Stimulated activated effector memory CD8-positive, alpha-beta T cell treated with anti-CD3 and anti-CD28 coated beads, Interleukin-12 subunit alpha, Interleukin-12 subunit beta, amount 100 ng/mL, for 72 hours (primary cell): ENCODE measurements at regions not wholly inside any gene's neighbourhood (a gene's known extent, or its start where the extent isn't known, plus 50 kb on each side); places are given as distances from the start of the nearest gene placed in this dataset.
"Not testable (repeated sequence)": the region's sequence is repeated elsewhere in the genome, so short reads cannot be mapped to it uniquely, and the experiment has no call there.

ENCODE experiments used
- ATAC-seq: fragments of 150-1000 bp; cut with Tn5 transposase; 2 replicates; pipeline ENCODE4 v1.10.0; 2021
- DNase-seq, 2 donors: peaks; one replicate each; pipeline ENCODE4 v3.0.0; 2021 to 2022; ENCODE audit warnings: low spot score in 2 of 2
- H3K27ac Mint-ChIP-seq: one replicate; pipeline ENCODE4 v1.8.0; 2022; ENCODE audit warnings: mild to moderate bottlenecking, mixed read lengths
- H3K36me3 Mint-ChIP-seq: one replicate; pipeline ENCODE4 v1.8.0; 2022; ENCODE audit warnings: mild to moderate bottlenecking, mixed read lengths
- H3K4me1 Mint-ChIP-seq: one replicate; pipeline ENCODE4 v1.8.0; 2022; ENCODE audit warnings: mixed read lengths
- H3K4me3 Mint-ChIP-seq: one replicate; pipeline ENCODE4 v1.8.0; 2022; ENCODE audit warnings: mild to moderate bottlenecking, mixed read lengths
- H3K9me3 Mint-ChIP-seq: one replicate; pipeline ENCODE4 v1.8.0; 2022; ENCODE audit warnings: mixed read lengths

DNA sequence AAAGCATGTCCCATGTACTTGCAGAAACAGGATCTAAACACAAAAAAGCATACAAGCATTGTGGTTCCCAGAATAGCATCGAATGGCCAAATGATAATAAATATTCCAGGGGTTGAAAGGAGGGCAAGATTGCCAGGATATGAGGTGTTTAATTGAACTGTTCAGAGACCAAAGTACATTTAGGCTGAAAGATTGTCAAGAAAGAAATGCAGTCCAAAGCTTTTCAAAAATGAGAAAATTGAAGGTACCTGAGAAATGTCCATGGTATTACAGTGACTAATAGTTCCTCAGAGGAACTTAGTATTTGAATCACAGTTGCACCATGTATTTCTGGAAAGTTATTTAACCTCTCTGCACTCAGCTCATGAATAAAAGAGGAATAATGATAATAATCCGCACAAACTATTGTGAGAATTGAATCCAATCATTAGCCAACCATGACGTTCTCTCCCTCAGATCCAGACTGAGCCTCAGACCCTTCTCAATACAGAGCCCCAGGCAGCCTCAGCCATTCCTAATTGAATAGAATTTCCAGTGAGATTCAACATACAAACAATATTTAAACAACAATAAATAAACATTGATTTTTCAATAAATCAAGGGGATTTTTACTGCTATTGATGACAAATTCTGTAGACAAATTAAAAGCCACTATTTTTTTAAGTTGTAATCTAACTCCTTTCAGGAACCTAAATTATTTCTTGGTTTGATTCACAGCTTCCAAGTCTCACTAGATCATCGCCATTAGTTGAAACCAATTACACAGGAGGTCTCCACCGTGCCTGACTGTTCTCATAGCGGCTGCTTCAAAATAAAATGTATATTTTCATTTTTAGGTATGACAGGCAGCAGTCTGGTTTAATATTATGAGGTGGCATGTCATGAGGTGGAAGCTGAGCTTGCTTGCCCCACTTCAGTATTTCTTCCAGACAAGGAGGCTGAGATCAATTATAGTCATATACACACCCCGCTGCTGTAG lies 144.3 kb upstream of the TENT5A start:
- Mint-ChIP-seq H3K9me3 (no peaks in the 10 kb centered on the region), H3K36me3 (no peaks in the 10 kb centered on the region), H3K27ac (no peak overlapping the region), H3K4me3 (no peak overlapping the region), H3K4me1 (no peaks in the 10 kb centered on the region)
- DNase-seq (no peak), ATAC-seq (no peak)

DNA sequence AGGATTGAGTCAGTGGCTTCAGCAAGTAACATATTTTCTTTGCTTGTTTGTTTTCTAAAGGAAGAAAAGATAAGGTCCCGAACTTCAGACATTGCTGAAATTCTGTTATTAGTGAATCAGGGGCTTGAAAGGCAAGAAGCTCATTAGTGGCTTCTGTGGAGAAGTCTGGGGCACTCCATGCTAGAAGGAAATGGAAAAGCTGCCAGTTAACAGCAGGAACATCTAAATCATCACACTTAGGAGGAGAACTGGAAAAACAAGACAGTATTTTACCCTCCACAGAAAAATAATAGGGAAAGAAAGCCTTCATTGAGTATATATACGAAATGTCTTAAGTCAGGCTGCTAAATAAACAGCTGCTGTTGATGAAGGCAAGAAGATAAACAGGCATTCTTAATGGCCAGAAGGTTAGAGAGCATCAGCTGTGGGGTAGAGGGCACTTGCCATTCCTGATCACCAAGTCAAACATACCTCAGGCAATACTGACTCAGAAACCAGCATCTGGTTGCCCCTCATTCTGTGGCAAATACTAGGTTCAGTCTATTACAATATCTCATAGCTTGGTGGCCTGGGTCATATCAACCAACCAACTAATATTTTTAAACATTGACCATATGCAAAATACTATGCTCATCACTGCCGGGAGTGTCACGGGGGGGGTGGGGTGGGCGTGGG lies 143.2 kb upstream of the TENT5A start:
- DNase-seq: no peak
- Mint-ChIP-seq H3K36me3 (no peaks in the 10 kb centered on the region), H3K4me1 (no peaks in the 10 kb centered on the region), H3K27ac (no peak overlapping the region), H3K4me3 (no peak overlapping the region), H3K9me3 (no peaks in the 10 kb centered on the region)
- no peak for ATAC-seq

DNA sequence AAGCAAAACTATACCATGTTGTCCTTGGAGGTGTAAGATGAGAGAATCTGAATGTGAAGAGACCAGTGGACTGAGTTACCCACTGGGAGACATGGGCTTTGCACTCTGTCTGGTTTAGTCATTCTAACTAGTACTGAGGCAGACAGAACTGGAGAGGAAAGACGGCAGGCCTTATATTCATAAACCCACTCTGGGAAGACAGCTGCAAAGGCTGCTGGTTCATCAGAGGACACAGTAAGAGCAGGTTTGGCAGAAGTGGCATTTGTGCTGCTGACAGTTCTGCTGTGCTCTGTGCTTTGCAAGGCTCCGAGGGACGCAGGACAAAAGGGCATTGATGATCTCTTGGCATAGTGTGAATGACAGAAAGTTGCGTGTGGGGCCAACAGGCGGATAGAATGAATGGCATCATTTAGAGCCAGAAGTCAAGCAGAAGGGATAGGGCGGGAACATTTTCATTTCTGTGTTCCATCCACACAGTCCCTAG lies 142.3 kb upstream of the TENT5A start:
- DNase-seq (no peak), ATAC-seq (no peak)
- no peaks in the 10 kb centered on the region for H3K36me3 Mint-ChIP-seq
- no peak overlapping the region for H3K4me3 Mint-ChIP-seq
- no peaks in the 10 kb centered on the region for H3K4me1 Mint-ChIP-seq
- no peak overlapping the region for H3K27ac Mint-ChIP-seq
- no peaks in the 10 kb centered on the region for H3K9me3 Mint-ChIP-seq

DNA sequence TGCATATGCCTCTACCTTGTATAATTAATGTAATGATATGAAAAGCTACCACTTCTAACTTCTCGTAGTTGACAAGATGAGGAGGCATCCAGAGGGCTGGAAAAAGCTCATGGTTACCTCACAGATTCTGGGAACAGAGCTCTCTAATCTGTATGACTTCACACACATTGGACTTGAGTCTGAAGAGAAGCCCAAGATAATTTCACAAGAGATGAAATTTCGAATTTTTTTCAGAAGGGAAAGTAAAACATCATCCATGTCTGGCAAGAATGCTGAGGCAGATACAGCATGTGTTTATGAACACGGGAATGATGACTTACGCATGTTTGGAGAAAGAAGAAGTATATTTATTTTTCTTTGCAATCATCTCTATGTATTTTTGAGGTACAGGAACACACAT lies 141.8 kb upstream of the TENT5A start:
- H3K4me3 Mint-ChIP-seq: no peak overlapping the region
- H3K9me3 Mint-ChIP-seq: no peaks in the 10 kb centered on the region
- DNase-seq: no peak
- no peaks in the 10 kb centered on the region for H3K4me1 Mint-ChIP-seq
- H3K36me3 Mint-ChIP-seq: no peaks in the 10 kb centered on the region
- ATAC-seq: no peak
- no peak overlapping the region for H3K27ac Mint-ChIP-seq

DNA sequence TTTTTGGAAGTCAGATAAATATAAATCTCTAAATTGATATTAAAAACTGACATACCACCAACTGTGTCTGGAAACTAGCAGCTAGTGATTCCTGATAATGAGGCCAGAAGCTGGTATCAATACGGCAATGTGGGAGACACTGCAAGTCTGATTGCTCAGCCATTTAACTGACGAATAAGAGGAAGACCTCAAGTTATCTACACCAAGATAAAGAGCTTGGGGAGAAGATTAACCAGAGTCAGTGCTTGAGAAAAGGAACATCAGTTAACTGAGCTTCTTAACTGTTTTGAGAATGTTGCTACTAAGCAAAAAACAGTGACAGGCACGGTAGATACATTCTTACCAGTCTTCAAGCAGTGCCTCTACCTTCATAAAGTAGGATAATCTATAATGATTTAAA lies 140.4 kb upstream of the TENT5A start:
- H3K4me1 Mint-ChIP-seq: no peaks in the 10 kb centered on the region
- H3K27ac Mint-ChIP-seq: no peak overlapping the region
- DNase-seq: no peak
- H3K9me3 Mint-ChIP-seq: no peaks in the 10 kb centered on the region
- no peak for ATAC-seq
- no peaks in the 10 kb centered on the region for H3K36me3 Mint-ChIP-seq
- H3K4me3 Mint-ChIP-seq: no peak overlapping the region

DNA sequence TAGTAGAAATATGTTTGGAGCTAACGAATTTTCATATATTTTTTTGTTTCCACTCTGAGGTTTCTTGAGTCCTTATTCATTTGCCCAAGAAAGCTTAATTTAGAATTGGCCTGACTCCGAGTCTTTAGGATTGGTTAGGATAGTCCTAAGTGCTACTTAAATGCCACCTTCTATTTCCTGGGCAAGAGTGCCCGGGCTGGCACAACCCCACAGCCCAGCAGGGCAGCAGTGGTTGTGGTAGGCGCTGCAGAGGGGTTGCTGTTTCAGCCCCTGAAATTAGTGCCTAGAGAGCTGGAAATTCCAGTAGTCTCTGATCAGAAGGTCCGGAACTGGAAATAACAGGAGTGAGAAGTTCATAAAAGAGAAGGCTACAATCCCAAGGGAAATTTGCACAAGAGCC lies 139.4 kb upstream of the TENT5A start:
- Mint-ChIP-seq H3K4me3 (no peak overlapping the region), H3K36me3 (no peaks in the 10 kb centered on the region), H3K27ac (no peak overlapping the region), H3K4me1 (no peaks in the 10 kb centered on the region), H3K9me3 (no peaks in the 10 kb centered on the region)
- ATAC-seq (no peak), DNase-seq (no peak)

DNA sequence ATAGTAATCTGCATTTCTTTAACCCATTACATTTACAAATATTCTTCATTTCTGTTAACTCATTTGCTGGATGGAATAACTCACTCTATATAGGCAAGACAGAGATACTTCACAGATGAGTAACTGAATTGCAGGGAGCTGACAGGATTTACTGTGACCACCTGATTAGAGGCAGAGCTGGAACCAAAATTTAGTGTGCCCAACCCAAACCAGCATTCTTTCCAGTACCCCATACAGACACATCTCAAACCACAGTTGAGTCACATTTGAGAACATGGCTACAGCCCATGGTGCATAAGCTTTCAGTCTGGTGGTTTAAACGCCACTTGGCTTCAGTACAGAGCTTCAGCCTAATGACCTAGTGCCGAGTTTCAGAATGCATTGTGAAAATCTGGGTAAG lies 138.4 kb upstream of the TENT5A start:
- H3K4me3 Mint-ChIP-seq: no peak overlapping the region

DNA sequence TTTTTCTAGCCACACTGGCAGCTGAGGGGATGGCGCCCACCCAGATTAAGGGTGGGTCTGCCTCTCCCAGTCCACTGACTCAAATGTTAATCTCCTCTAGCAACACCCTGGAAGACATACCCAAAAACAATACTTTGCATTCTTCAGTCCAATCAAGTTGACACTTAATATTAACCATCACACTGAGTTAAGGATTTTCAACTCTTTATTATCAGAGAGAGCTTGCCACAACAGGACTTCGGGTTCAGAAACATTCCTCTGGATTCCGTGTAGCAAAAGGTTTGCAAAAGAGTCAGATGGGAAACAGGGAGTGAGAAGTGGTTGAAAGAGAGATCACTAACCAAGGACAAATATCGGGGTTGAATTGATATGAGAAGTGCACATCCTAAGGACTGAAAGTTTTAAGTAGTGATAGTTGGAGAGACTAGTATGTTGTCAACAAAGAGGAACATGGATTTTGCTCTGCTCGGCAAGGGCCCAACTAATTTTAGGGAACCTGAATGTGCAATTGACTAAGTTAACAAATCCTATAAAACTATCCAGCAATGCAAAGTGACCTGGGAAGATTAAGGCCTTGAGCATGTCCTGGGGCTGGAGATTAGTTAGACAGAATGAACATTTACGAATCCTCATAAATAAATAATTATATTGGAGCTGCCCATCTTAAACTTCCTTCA lies 137.0 kb upstream of the TENT5A start:
- Mint-ChIP-seq H3K36me3 (no peaks in the 10 kb centered on the region), H3K27ac (no peak overlapping the region), H3K4me3 (no peak overlapping the region), H3K4me1 (no peaks in the 10 kb centered on the region), H3K9me3 (no peaks in the 10 kb centered on the region)
- ATAC-seq: no peak
- DNase-seq: no peak

More for the DNA sequence above, 138.4 kb upstream of the TENT5A start:
- Mint-ChIP-seq H3K4me1 (no peaks in the 10 kb centered on the region), H3K36me3 (no peaks in the 10 kb centered on the region), H3K27ac (no peak overlapping the region), H3K9me3 (no peaks in the 10 kb centered on the region)
- no peak for DNase-seq
- ATAC-seq: no peak

DNA sequence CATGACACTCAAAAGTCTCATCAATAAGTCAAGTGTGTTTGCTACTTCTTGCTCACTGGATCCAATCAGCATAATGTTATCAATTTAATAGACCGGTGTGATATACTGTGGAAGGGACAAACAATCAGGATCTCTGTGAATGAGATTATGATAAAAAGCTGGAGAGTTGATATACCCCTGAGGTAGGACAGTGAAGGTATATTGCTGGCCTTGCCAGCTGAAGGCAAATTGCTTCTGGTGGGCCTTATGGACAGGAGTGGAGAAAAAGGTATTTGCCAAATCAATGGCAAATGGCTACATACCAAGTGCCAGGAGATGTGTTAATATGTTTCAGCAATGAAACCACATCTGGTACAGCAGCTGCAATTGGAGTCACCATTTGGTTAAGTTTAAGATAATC lies 134.4 kb upstream of the TENT5A start:
- not testable (repeated sequence) for H3K9me3 Mint-ChIP-seq, DNase-seq, H3K4me1 Mint-ChIP-seq, ATAC-seq, H3K4me3 Mint-ChIP-seq, H3K36me3 Mint-ChIP-seq, H3K27ac Mint-ChIP-seq

DNA sequence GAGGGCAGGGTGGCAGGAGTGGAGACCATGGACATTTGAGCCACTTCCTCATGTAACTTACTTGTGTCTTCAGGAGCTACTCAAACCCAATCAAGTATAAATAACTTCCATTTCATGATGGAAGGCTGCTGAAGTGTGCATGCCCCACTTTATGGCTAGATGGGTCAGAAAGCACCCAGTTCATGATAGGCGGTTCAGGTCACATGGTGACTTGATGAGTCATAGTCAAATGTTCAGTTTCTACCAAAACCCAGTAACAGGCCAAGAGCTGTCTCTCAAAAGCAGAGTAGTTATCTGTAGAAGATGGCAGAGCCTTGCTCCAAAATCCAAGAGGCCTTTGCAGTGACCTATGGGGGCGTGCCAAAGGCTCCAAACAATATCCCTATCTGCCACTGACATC lies 133.7 kb upstream of the TENT5A start:
- Mint-ChIP-seq H3K4me1 (no peaks in the 10 kb centered on the region), H3K4me3 (no peak overlapping the region), H3K27ac (no peak overlapping the region), H3K9me3 (no peaks in the 10 kb centered on the region), H3K36me3 (no peaks in the 10 kb centered on the region)
- no peak for DNase-seq
- no peak for ATAC-seq

DNA sequence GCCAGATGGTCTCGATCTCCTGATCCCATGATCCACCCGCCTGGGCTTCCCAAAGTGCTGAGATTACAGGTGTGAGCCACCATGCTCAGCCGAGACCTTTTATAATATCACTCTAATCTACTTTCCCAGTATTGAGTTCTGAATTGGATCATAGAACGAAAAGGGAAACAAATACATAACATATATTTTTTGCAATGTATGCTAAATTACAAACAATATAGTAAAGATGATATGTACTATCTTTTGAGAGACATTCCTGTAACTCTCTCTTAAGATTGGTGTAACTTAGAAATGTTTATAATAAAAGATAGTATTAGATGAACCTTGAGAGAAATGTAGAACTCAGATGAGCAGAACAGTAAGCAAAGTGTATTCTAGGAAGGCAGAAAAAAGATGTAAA lies 129.2 kb upstream of the TENT5A start:
- ATAC-seq (no peak), DNase-seq (no peak)
- H3K36me3 Mint-ChIP-seq: no peaks in the 10 kb centered on the region
- no peak overlapping the region for H3K27ac Mint-ChIP-seq
- H3K4me3 Mint-ChIP-seq: no peak overlapping the region
- H3K9me3 Mint-ChIP-seq: peaks cover 3% of the 10 kb centered on the region
- no peaks in the 10 kb centered on the region for H3K4me1 Mint-ChIP-seq

DNA sequence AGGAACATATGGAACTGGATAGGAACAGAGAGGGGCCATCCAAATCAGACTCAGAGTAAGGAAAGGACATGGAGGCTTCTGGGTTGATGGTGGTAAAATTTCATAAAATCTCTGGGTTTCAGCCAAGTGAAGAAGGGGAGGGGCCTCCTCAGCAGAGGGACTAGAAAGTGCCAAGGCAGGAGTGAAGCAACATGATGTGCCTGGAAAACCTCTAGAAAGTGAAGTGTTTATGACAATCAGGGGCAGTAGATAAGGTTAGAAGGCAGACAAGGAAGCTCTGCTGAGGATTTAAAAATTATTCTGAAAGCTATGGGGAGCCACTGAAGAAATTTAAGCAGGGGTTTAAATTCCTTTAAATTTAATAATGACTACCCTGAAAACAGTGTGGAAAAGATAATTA lies 126.0 kb upstream of the TENT5A start:
- no peak overlapping the region for H3K27ac Mint-ChIP-seq
- no peaks in the 10 kb centered on the region for H3K4me1 Mint-ChIP-seq
- peaks cover 7% of the 10 kb centered on the region for H3K9me3 Mint-ChIP-seq
- no peak overlapping the region for H3K4me3 Mint-ChIP-seq
- ATAC-seq (no peak), DNase-seq (no peak)
- H3K36me3 Mint-ChIP-seq: no peaks in the 10 kb centered on the region

DNA sequence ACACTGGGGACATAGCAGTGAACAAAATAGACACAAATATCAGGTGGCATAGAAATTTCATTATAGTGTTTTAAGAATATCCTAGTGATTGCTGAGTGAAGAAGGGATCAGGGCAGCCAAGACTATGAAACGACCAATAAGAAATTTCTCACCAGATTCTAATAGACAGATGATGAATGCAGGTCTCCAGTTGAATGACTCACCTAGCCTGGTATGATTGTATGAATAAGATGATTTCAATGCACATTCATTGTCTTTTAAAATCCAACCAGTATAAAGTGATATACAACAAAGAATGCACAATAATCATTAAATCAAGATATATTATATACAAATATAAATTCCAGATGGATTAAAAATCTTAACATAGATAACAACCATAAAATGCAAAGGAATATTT lies 124.5 kb upstream of the TENT5A start:
- ATAC-seq (no peak), DNase-seq (no peak)
- no peak overlapping the region for H3K27ac Mint-ChIP-seq
- H3K36me3 Mint-ChIP-seq: no peaks in the 10 kb centered on the region
- H3K4me1 Mint-ChIP-seq: no peaks in the 10 kb centered on the region
- H3K4me3 Mint-ChIP-seq: no peak overlapping the region
- H3K9me3 Mint-ChIP-seq: peaks cover 14% of the 10 kb centered on the region

DNA sequence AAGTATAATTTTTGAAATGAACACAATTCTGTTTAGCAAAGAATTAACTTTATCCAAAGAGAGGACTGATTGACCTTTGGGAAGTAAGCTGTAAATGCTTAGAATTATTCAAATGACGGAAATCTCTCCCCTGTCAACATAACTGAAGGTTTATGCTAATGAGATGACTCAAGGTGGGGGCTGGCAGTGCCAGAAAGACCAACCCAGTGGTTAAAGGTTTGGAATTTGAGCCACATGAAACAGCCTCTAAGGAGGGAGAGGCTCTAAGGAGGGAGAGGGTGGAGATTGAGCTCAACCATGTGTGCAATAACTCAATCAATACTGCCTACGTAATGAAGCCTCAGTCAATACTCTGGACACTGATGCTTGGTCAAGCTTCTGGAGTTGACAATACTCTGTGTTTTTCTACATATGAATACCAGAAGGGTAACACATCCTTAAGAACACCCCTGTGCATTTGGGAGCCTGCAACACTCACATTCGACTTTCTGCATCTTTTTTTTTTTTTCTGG lies 123.4 kb upstream of the TENT5A start:
- H3K4me3 Mint-ChIP-seq: no peak overlapping the region
- ATAC-seq: no peak
- peaks cover 16% of the 10 kb centered on the region for H3K9me3 Mint-ChIP-seq
- DNase-seq: no peak
- H3K4me1 Mint-ChIP-seq: no peaks in the 10 kb centered on the region
- no peak overlapping the region for H3K27ac Mint-ChIP-seq
- H3K36me3 Mint-ChIP-seq: no peaks in the 10 kb centered on the region

DNA sequence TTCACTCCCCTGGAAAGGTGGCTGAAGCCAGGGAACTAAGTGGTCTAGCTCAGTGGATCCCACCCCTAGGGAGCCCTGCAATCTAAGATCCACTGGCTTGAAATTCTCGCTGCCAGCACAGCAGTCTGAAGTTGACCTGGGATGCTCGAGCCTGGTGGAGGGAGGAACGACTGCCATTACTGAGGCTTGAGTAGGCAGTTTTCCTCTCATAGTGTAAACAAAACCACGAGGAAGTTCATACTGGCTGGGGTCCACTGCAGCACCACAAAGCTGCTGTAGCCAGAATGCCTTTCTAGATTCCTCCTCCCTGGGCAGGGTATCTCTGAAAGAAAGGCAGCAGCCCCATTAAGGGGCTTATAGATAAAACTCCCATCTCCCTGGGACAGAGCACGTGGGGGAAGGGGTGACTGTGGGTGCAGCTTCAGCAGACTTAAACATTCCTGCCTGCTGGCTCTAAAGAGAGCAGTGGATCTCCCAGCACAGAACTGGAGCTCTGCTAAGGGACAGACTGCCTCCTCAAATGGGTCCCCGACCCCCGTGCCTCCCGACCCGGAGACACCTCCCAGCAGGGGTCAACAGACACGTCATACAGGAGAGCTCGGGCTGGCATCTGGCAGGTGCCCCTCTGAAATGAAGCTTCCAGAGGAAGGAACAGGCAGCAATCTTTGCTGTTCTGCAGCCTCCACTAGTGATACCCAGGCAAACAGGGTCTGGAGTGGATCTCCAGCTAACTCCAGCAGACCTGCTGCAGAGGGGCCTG lies 117.4 kb upstream of the TENT5A start:
- not testable (repeated sequence) for DNase-seq, H3K4me3 Mint-ChIP-seq, H3K9me3 Mint-ChIP-seq, H3K4me1 Mint-ChIP-seq, H3K27ac Mint-ChIP-seq, ATAC-seq, H3K36me3 Mint-ChIP-seq
